Heart right ventricle (tissue), 16 donors: ENCODE measurements at regions not wholly inside any gene's neighbourhood (a gene's known extent, or its start where the extent isn't known, plus 50 kb on each side); places are given as distances from the start of the nearest gene placed in this dataset.

ENCODE experiments used
- ATAC-seq, 8 donors: fragments of 200-7000 bp; cut with Tn5 transposase; one replicate each; pipeline ENCODE4 v1.9.1; 2020; ENCODE audit warnings: mild to moderate bottlenecking in 8 of 8, moderate library complexity in 8 of 8, moderate number of reproducible peaks in 1 of 8
- DNase-seq, 2 donors: peaks; one replicate each; pipeline ENCODE4 v3.0.0-alpha.2; 2020
- H3K27ac ChIP-seq, 10 donors: fragments of 200-600 bp; sonication (generic) in 2 of 10; one replicate each; pipeline versions ENCODE4 v1.5.0 to v1.8.0; 2020 to 2022; ENCODE audit warnings: mild to moderate bottlenecking in 3 of 10
- H3K27me3 ChIP-seq, 7 donors: fragments of 200-600 bp; one replicate each; pipeline ENCODE4 v1.8.0; 2021 to 2022; ENCODE audit warnings: mild to moderate bottlenecking in 2 of 7
- H3K36me3 ChIP-seq, 9 donors: fragments of 200-600 bp; sonication (generic) in 1 of 9; one replicate each; pipeline versions ENCODE4 v1.5.0 to v1.8.0; 2020 to 2022; ENCODE audit warnings: mild to moderate bottlenecking in 2 of 9
- H3K4me1 ChIP-seq, 9 donors: fragments of 200-600 bp; sonication (generic) in 1 of 9; one replicate each; pipeline versions ENCODE4 v1.5.0 to v1.8.0; 2020 to 2022; ENCODE audit warnings: mild to moderate bottlenecking in 4 of 9
- H3K4me3 ChIP-seq, 10 donors: fragments of 200-600 bp; sonication (generic) in 2 of 10; one replicate each; pipeline versions ENCODE4 v1.5.0 to v1.8.0; 2020 to 2022; ENCODE audit warnings: mild to moderate bottlenecking in 7 of 10, moderate library complexity in 2 of 10
- H3K9me3 ChIP-seq, 11 donors: fragments of 200-600 bp in 10 of 11; sonication (generic) in 2 of 11; one replicate each; pipeline versions ENCODE4 v1.5.0 to v1.8.0; 2013 to 2022; ENCODE audit warnings: mild to moderate bottlenecking in 2 of 11, control low read depth in 1 of 11, moderate library complexity in 1 of 11
- WGBS, 2 donors: extraction: QIAGEN DNeasy Blood & Tissue Kit; methylation state at CpG; one replicate each; pipeline ENCODE4 v1.1.7; 2013; ENCODE audit warnings: inconsistent platforms in 1 of 2; 5-methylcytosine and 5-hydroxymethylcytosine counted together
- intact Hi-C, 10 donors: fragments of 100-400 bp; cut with DNase I; formaldehyde crosslinking; loops; one replicate each; pipeline versions ENCODE4 v1.11.1 to v1.14.2; 2022
- TF ChIP-seq, protein P1 (sequence below), 9 donors: fragments of 200-600 bp; sonication (generic) in 2 of 9; IDR thresholded peaks; one replicate each; pipeline versions ENCODE4 v1.5.0 to v1.8.0; 2021 to 2022; ENCODE audit warnings: antibody characterized with exemption in 9 of 9, mild to moderate bottlenecking in 5 of 9, moderate library complexity in 1 of 9
- donor health status: Arrhythmogenic right ventricular cardiomyopathy.
- donor health status: ischemic (EF 13 %, LVEDD 7.1; RV severe dilation, severe dysfunction).
- donor health status: healthy with polysubstance abuse.
- donor health status: DM: no; HTN: yes; CAD: no.
- donor health status: DM: no; HTN: no; CAD: no.
- donor health status: ischemic (EF 25% LVEDD 6.9; RV normal size, moderate dysfunction).
- donor health status: ischemic (EF 25% LVEDD 5.7; RV mildly dilated, moderate dysfunction).
- donor health status: healthy.
- donor health status: DM: yes; HTN: yes; CAD: no.
- donor health status: Ischemic cardiomyopathy.
- donor health status: ischemic (EF 35%, LVEDD 5.7; RV mildly dilated, moderate dysfunction).
- donor health status: nonischemic (EF 11% LVEDD 7.7; RV severe dilation, severe dysfunction).
- donor health status: DM: yes; HTN: yes; CAD: no.
- donor health status: PGD.
- donor health status: ischemic (EF 29% LVEDD 5.4; RV normal size, mild dysfunction).
- donor health status: nonischemic (EF 23%, LVEDD 6.1; RV moderate dilation, normal function).

DNA sequence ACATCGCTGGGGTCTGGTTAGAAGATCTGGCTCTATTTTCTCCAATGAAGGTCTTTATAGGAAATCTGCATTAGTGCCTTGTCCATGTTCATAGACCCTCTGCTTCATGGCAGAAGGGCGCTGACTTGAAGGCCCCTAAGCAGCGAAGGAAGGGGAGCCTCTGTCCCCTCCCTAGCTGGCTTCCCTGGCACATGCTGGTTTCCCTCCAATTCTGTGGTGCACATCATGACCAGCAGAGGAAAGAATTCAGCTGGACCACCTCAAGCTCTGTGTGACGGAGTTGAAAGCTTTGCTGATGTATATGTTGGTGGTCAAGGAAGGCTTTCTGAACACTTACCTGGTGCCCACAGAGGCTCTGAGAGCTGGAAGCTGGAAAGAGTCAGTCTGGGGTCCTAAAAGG, 129.7 kb upstream of the MYLIP start:
- Histone ChIP-seq H3K4me3 (no peak overlapping the region), H3K4me1 (peaks cover 0 to 38% (median 10%) of the 10 kb centered on the region in 9 donors), H3K9me3 (no peaks in the 10 kb centered on the region), H3K36me3 (no peaks in the 10 kb centered on the region), H3K27ac (no peak overlapping the region), H3K27me3 (peaks cover 0 to 4% (median 0%) of the 10 kb centered on the region in 7 donors)
- TF ChIP-seq, protein P1, sequence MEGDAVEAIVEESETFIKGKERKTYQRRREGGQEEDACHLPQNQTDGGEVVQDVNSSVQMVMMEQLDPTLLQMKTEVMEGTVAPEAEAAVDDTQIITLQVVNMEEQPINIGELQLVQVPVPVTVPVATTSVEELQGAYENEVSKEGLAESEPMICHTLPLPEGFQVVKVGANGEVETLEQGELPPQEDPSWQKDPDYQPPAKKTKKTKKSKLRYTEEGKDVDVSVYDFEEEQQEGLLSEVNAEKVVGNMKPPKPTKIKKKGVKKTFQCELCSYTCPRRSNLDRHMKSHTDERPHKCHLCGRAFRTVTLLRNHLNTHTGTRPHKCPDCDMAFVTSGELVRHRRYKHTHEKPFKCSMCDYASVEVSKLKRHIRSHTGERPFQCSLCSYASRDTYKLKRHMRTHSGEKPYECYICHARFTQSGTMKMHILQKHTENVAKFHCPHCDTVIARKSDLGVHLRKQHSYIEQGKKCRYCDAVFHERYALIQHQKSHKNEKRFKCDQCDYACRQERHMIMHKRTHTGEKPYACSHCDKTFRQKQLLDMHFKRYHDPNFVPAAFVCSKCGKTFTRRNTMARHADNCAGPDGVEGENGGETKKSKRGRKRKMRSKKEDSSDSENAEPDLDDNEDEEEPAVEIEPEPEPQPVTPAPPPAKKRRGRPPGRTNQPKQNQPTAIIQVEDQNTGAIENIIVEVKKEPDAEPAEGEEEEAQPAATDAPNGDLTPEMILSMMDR (IDR thresholded peaks at IDR 0.05) = no peak
- intact Hi-C loops = loop anchor here in 2 of 10 donors (5.0 to 10.0 kb wide), 2 partner anchors 126 to 128 kb away; partner anchors contain the start of gene MYLIP (in 2 of the 2)
- DNase-seq = no peak
- no peak for ATAC-seq
- WGBS, 2 donors = 92 to 96% methylated on average over 4 of the region's 4 CpGs

DNA sequence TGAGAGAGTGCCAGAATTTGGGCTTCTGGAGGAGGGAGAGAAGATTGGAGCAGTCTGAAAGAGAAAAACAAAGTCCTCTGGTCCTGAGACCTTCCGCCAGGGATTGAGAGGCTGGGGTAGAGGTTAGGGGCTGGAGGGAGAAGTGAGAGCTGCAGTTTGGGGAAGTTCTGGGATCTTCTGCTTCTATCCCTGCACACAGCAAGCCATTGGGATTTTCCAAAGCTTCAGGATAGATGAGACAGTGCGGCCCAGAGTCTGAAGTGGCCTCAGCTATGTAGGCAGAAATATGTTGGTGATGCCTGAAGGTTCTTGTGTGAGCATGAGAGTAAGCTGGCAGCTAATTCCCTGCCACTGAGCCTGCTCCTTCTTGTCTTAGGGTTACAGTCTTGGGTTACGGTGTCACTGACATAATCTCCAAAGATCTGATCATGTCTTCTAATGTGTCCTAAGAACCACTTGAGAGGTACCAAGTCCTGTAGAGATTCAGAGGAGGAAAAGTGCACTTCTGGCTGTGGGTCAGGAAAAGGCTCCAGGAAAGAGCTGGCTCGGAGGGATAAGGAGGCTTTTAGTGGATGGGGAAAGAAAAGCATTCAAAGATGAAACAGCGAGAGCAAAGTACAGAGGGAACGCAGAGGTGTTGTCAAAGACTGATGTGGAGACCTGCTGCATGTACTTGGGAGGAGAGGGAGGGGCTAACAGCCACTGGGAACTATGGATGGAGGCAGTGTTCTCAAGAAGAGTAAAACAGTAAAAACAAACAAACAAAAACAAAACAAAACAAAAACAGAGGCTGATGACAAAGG, 131.1 kb upstream of the MYLIP start:
- H3K27me3 ChIP-seq = peaks cover 0 to 4% (median 0%) of the 10 kb centered on the region in 7 donors
- DNase-seq (no peak), ATAC-seq (no peak)
- 42 to 75% methylated on average over 6 of the region's 6 CpGs for WGBS, 2 donors
- peaks cover 0 to 39% (median 10%) of the 10 kb centered on the region in 9 donors for H3K4me1 ChIP-seq
- no peak overlapping the region for H3K27ac ChIP-seq
- no peak overlapping the region for H3K4me3 ChIP-seq
- TF ChIP-seq, protein P1 (IDR thresholded peaks at IDR 0.05) = no peak
- intact Hi-C loops = loop anchor here in 2 of 10 donors (5.0 to 10.0 kb wide), 2 partner anchors 127 to 130 kb away; partner anchors contain the start of gene MYLIP (in 2 of the 2)
- H3K9me3 ChIP-seq = no peaks in the 10 kb centered on the region
- no peaks in the 10 kb centered on the region for H3K36me3 ChIP-seq

DNA sequence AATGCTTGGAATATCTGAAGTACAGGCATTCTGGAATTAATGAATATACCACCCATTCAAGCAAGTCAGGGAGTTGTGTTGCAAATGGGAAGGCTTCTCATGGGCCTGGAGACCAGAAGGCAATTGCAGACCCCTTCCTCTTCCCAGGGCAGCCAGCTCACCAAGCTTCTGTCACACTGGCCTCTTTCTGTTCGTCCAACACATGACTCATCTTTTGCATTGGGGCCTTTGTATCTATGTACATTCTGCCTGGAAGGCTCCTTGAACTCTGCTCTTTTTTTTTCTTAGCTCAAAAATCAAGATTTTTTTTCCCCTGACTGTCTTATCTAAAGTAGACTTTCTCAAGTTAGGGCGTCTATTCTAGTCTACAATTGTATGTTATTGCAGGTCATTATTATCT, 132.9 kb upstream of the MYLIP start:
- TF ChIP-seq, protein P1 (IDR thresholded peaks at IDR 0.05) = no peak
- H3K27me3 ChIP-seq = peaks cover 0 to 4% (median 0%) of the 10 kb centered on the region in 7 donors
- peak overlapping the region in 8 of 10 donors; percentile 31 to 78 (median 55) for H3K27ac ChIP-seq
- no peak for ATAC-seq
- DNase-seq = no peak
- H3K36me3 ChIP-seq = no peaks in the 10 kb centered on the region
- peaks cover 0 to 39% (median 10%) of the 10 kb centered on the region in 9 donors for H3K4me1 ChIP-seq
- no peak overlapping the region for H3K4me3 ChIP-seq
- H3K9me3 ChIP-seq = no peaks in the 10 kb centered on the region
- 65 to 74% methylated on average over 2 of the region's 2 CpGs for WGBS, 2 donors
- intact Hi-C loops = loop anchor here in 2 of 10 donors (5.0 to 10.0 kb wide), 2 partner anchors 129 to 131 kb away; partner anchors contain the start of gene MYLIP (in 2 of the 2)

DNA sequence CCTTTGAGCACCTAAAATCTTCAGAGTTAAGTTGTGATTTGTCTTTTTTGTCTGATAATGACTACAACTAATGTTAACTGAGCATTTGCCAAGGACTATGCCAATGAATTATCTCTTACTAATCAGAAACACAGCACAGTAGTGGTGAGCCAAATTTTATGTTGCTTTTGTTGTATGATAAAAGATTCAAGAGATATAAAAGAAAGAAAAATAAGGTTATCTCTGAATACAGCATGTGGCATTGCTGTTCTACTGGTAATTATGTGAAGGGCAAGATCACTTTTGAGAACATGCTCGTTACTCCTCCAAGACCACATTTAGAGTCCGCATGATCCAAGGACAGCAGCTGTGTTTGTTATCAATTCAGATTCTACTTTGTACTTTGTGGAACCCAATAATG, 133.4 kb upstream of the MYLIP start:
- peaks cover 0 to 39% (median 10%) of the 10 kb centered on the region in 9 donors for H3K4me1 ChIP-seq
- H3K27ac ChIP-seq = peak overlapping the region in 8 of 10 donors; percentile 31 to 78 (median 55)
- ATAC-seq = no peak
- no peaks in the 10 kb centered on the region for H3K9me3 ChIP-seq
- 63 to 78% methylated on average over 2 of the region's 2 CpGs for WGBS, 2 donors
- H3K4me3 ChIP-seq = no peak overlapping the region
- no peak for DNase-seq
- peaks cover 0 to 4% (median 0%) of the 10 kb centered on the region in 7 donors for H3K27me3 ChIP-seq
- no peaks in the 10 kb centered on the region for H3K36me3 ChIP-seq
- intact Hi-C loops = loop anchor here in 2 of 10 donors (5.0 to 10.0 kb wide), 2 partner anchors 129 to 132 kb away; partner anchors contain the start of gene MYLIP (in 2 of the 2)
- TF ChIP-seq, protein P1 (IDR thresholded peaks at IDR 0.05) = no peak
